GM23248 (cell line): ENCODE measurements at regions not wholly inside any gene's neighbourhood (a gene's known extent, or its start where the extent isn't known, plus 50 kb on each side); places are given as distances from the start of the nearest gene placed in this dataset.

Experiments
- EZH2 ChIP-seq: fragments of 200-600 bp; sonication (generic); IDR thresholded peaks from 2 replicates; pipeline ENCODE4 v1.6.1; 2018; ENCODE audit warnings: antibody characterized with exemption, mild to moderate bottlenecking; ENCODE audit not compliant: insufficient read depth, poor library complexity, severe bottlenecking
- EZH2phosphoT487 ChIP-seq: fragments of 200-600 bp; sonication (generic); IDR thresholded peaks from 2 replicates; pipeline ENCODE4 v1.6.1; 2018; ENCODE audit warnings: antibody characterized with exemption, moderate library complexity, mild to moderate bottlenecking, low read depth; ENCODE audit not compliant: insufficient read depth

- no peak for TF ChIP-seq EZH2
- TF ChIP-seq EZH2phosphoT487, result no peak
Observed at GRCh38 chr20:54860716-54861115, 385.3 kb downstream of the DOK5 start.
